ENCODE measurements at regions not wholly inside any gene's neighbourhood (a gene's known extent, or its start where the extent isn't known, plus 50 kb on each side); places are given as distances from the start of the nearest gene placed in this dataset.

DNA sequence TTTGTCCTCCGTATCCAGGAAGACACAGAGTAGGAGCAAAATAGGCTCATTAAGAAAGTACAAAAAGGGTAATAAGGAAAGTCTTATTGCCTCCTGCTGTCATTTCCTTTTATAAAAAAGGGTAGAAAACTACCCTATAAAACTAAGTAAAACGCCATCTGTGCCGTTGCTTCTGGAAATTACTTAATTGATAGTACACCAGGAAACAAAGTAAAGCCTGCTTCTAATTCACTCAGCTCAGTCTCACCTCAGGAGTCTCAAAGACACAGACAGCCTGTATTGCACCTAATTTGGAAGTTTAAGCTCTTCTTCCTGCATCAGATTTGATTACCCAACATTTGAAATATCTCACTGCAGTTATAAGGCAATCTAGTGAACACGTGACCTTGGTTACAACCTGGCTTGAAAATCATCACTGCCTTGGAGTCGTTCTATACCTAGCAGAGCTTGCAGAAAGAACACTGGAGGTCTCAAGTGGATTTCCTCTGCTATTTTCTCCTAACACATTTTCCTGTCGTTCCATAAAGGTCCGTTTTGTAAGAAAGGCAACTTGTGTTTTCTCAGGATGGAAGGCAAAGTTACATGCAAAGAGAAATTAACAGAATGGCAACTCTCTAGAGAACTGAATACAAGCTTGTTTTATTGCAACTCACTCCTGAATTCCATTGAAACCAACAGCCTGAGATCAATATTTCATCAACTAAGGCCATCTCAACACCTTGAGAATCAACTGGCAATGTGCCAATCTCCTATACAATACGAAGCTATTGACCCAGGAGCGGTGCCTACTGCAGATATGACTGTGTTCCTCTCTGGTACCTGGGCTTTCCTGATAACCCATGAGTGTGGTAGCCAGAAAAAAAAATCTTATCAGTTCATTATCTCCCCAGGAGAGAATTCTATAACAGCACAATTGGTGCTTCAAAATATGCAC, 203.3 kb upstream of the LMCD1 start (continued):
- TF ChIP-seq ZBTB33 (IDR thresholded peaks at IDR 0.05) (no peak), TAF1 (conservative IDR thresholded peaks at IDR 0.05) (no peak), JUND (IDR thresholded peaks at IDR 0.05) (no peak)

DNA sequence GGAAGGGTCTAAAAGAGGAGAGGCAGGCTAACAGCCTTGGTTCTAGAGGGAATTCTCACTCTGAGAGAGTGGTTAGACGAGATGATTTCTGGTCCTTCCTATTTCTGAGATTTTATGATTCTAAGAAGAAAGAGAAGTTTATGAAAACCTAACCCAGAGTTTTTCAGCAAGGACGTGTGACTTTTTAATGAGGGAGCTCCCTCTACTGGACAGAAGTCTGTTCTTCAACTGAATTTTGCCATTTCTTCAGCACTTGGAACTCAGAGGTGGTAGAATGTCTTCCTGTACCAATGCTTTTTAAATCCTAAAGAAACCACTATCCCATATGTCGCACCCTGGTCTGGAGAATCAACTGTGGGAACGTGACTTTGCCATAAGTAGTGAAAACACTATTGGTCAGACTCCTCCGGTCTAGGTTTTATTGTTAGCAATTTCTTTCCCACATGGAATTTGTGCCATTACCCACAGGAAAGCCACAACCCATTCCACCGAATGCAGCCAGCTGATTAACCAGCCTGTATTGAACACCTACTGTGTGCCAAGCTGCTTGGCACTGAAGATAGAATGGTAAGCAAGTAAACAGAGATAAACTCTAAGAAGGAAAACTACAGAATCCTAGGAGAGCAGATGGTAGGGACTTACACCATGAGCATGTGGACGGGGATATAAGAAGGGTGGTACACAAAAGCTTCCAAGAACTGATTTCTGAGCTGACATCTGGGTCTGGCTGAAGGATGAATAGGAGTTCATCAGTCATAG, 199.5 kb upstream of the LMCD1 start:
- DNase-seq (ENCODE audit: low spot score): no peak
- H3K36me3 ChIP-seq (ENCODE audit: control insufficient read depth in 4 of 4, insufficient read depth in 3 of 4, low read depth in 1 of 4, low read length in 3 of 4): no peaks in the 10 kb centered on the region
- H3K9me3 ChIP-seq (ENCODE audit: control insufficient read depth in 4 of 4, low read length in 3 of 4): no peaks in the 10 kb centered on the region
- H3K4me3 ChIP-seq (ENCODE audit: low read depth in 1 of 3, low read length in 3 of 3): no peak overlapping the region
- WGBS: 33% methylated on average over 7 of the region's 7 CpGs
- H3K27ac ChIP-seq (ENCODE audit: low read depth in 1 of 2, low read length in 2 of 2): no peak overlapping the region
- no peak for TF ChIP-seq EGR1 (IDR thresholded peaks at IDR 0.05; ENCODE audit: low read depth in 2 of 2)
- TF ChIP-seq TAF1 (conservative IDR thresholded peaks at IDR 0.05): no peak
- TF ChIP-seq, protein P1, sequence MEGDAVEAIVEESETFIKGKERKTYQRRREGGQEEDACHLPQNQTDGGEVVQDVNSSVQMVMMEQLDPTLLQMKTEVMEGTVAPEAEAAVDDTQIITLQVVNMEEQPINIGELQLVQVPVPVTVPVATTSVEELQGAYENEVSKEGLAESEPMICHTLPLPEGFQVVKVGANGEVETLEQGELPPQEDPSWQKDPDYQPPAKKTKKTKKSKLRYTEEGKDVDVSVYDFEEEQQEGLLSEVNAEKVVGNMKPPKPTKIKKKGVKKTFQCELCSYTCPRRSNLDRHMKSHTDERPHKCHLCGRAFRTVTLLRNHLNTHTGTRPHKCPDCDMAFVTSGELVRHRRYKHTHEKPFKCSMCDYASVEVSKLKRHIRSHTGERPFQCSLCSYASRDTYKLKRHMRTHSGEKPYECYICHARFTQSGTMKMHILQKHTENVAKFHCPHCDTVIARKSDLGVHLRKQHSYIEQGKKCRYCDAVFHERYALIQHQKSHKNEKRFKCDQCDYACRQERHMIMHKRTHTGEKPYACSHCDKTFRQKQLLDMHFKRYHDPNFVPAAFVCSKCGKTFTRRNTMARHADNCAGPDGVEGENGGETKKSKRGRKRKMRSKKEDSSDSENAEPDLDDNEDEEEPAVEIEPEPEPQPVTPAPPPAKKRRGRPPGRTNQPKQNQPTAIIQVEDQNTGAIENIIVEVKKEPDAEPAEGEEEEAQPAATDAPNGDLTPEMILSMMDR (IDR thresholded peaks at IDR 0.05; ENCODE audit: low read depth, low read length, missing input control): peak; percentile 57
- TF ChIP-seq RAD21 (IDR thresholded peaks at IDR 0.05): peak; percentile 75 to 76
- TF ChIP-seq, protein P2, sequence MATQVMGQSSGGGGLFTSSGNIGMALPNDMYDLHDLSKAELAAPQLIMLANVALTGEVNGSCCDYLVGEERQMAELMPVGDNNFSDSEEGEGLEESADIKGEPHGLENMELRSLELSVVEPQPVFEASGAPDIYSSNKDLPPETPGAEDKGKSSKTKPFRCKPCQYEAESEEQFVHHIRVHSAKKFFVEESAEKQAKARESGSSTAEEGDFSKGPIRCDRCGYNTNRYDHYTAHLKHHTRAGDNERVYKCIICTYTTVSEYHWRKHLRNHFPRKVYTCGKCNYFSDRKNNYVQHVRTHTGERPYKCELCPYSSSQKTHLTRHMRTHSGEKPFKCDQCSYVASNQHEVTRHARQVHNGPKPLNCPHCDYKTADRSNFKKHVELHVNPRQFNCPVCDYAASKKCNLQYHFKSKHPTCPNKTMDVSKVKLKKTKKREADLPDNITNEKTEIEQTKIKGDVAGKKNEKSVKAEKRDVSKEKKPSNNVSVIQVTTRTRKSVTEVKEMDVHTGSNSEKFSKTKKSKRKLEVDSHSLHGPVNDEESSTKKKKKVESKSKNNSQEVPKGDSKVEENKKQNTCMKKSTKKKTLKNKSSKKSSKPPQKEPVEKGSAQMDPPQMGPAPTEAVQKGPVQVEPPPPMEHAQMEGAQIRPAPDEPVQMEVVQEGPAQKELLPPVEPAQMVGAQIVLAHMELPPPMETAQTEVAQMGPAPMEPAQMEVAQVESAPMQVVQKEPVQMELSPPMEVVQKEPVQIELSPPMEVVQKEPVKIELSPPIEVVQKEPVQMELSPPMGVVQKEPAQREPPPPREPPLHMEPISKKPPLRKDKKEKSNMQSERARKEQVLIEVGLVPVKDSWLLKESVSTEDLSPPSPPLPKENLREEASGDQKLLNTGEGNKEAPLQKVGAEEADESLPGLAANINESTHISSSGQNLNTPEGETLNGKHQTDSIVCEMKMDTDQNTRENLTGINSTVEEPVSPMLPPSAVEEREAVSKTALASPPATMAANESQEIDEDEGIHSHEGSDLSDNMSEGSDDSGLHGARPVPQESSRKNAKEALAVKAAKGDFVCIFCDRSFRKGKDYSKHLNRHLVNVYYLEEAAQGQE (IDR thresholded peaks at IDR 0.05): no peak
- H3K4me1 ChIP-seq (ENCODE audit: control insufficient read depth in 4 of 4, insufficient read depth in 4 of 4, low read length in 3 of 4): no peaks in the 10 kb centered on the region
- no peaks in the 10 kb centered on the region for H3K27me3 ChIP-seq (ENCODE audit: control insufficient read depth in 4 of 4, insufficient read depth in 4 of 4, low read length in 3 of 4)
- H3K9ac ChIP-seq (ENCODE audit: low read depth in 1 of 2, low read length in 2 of 2): no peak overlapping the region

GRCh38 chr3:8303466-8303865, 198.2 kb upstream of the LMCD1 start:
- H3K9me3 ChIP-seq (ENCODE audit: control insufficient read depth in 4 of 4, low read length in 3 of 4): no peaks in the 10 kb centered on the region
- no peaks in the 10 kb centered on the region for H3K27me3 ChIP-seq (ENCODE audit: control insufficient read depth in 4 of 4, insufficient read depth in 4 of 4, low read length in 3 of 4)
- H3K27ac ChIP-seq (ENCODE audit: low read depth in 1 of 2, low read length in 2 of 2): no peak overlapping the region
- no peak overlapping the region for H3K4me3 ChIP-seq (ENCODE audit: low read depth in 1 of 3, low read length in 3 of 3)
- H3K36me3 ChIP-seq (ENCODE audit: control insufficient read depth in 4 of 4, insufficient read depth in 3 of 4, low read depth in 1 of 4, low read length in 3 of 4): no peaks in the 10 kb centered on the region
- H3K4me1 ChIP-seq (ENCODE audit: control insufficient read depth in 4 of 4, insufficient read depth in 4 of 4, low read length in 3 of 4): no peaks in the 10 kb centered on the region
- DNase-seq (ENCODE audit: low spot score): no peak
- no peak overlapping the region for H3K9ac ChIP-seq (ENCODE audit: low read depth in 1 of 2, low read length in 2 of 2)
- no peak for TF ChIP-seq RXRA (IDR thresholded peaks at IDR 0.05)
- WGBS: 86% methylated on average over 1 of the region's 1 CpG
